ENCODE measurements at regions not wholly inside any gene's neighbourhood (a gene's known extent, or its start where the extent isn't known, plus 50 kb on each side); places are given as distances from the start of the nearest gene placed in this dataset.

DNA sequence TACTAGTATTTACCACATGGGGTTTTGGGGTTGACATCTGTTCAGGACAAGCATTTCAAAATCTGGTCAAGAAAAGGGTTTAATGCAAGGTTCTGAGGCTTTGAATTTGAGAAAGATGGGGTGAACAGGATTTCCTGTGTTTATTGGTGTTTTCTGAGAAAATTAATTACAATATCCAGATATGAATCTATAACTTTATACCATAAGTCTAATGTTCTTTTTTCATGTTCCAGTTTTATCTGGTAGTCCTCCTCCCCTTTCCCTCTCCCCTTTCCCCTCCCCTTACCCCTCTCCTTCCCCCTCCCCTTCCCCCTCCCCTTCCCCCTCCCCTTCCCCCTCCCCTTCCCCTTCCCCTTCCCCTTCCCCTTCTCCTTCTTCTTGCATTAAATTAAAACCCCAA lies 1518.2 kb upstream of the TMEFF2 start:
- no peak for DNase-seq
- H3K27me3 Mint-ChIP-seq = no peaks in the 10 kb centered on the region
- no peaks in the 10 kb centered on the region for H3K36me3 Mint-ChIP-seq
- peaks cover 9% of the 10 kb centered on the region for H3K9me3 Mint-ChIP-seq
- H3K4me1 Mint-ChIP-seq (ENCODE audit: low read depth) = no peaks in the 10 kb centered on the region
- no peak overlapping the region for H3K4me3 Mint-ChIP-seq
- no peak overlapping the region for H3K27ac Mint-ChIP-seq
- POLR2A ChIA-PET = no interaction called here
- CTCF ChIA-PET = no interaction called here
- intact Hi-C loops (cut with micrococcal nuclease) = no loop called here

DNA sequence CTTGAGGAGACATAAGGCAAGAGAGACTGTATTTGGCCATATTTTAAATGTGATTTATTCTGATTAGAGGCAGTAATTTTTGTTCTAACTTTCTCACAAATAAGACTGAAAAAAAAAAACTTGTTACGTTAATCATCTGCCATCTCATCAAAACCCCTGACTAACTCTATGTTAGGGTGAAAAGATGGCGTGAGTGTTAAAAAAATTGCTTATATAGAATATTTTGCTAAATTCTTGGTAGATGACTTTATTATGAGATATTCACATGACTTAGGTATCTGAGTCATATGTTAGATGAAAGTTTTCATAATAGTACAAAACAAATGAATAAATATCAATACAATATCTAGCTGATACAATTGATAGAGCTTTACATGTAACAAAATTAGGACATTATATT lies 1508.7 kb upstream of the TMEFF2 start:
- ChIA-PET POLR2A (no interaction called here), CTCF (no interaction called here)
- no peak overlapping the region for H3K4me3 Mint-ChIP-seq
- intact Hi-C loops (cut with micrococcal nuclease) = no loop called here
- DNase-seq = no peak
- H3K4me1 Mint-ChIP-seq (ENCODE audit: low read depth) = no peaks in the 10 kb centered on the region
- peaks cover 3% of the 10 kb centered on the region for H3K9me3 Mint-ChIP-seq
- no peak overlapping the region for H3K27ac Mint-ChIP-seq
- no peaks in the 10 kb centered on the region for H3K27me3 Mint-ChIP-seq
- H3K36me3 Mint-ChIP-seq = no peaks in the 10 kb centered on the region

DNA sequence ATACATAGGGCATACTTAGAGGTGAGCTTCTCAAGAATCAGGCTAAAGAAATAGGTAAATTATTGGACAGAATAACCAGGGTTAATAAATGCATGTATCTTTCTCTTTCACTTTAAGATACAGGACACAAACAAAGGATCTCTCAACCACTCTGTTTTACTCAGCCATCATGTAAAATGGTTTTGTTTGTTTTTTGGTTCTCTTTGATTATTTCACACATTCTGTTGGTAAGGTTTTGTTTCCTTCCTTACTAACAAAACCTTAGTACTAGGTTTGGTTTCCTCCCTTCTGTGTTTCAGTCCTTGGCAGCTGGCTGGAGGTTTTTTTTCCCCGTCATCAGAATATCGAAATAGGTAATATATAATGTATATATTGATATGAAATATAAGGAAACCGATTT lies 1506.8 kb upstream of the TMEFF2 start:
- DNase-seq = no peak
- H3K4me3 Mint-ChIP-seq = no peak overlapping the region
- no peaks in the 10 kb centered on the region for H3K27me3 Mint-ChIP-seq
- H3K27ac Mint-ChIP-seq = no peak overlapping the region
- ChIA-PET CTCF (no interaction called here), POLR2A (no interaction called here)
- no peaks in the 10 kb centered on the region for H3K36me3 Mint-ChIP-seq
- no peaks in the 10 kb centered on the region for H3K9me3 Mint-ChIP-seq
- intact Hi-C loops (cut with micrococcal nuclease) = no loop called here
- no peaks in the 10 kb centered on the region for H3K4me1 Mint-ChIP-seq (ENCODE audit: low read depth)

- intact Hi-C loops (cut with micrococcal nuclease) = no loop called here
- CTCF ChIA-PET = no interaction called here
- no peak for DNase-seq
- H3K27ac Mint-ChIP-seq = no peak overlapping the region
- H3K36me3 Mint-ChIP-seq = no peaks in the 10 kb centered on the region
- H3K27me3 Mint-ChIP-seq = no peaks in the 10 kb centered on the region
- POLR2A ChIA-PET = no interaction called here
- H3K4me3 Mint-ChIP-seq = no peak overlapping the region
- H3K4me1 Mint-ChIP-seq (ENCODE audit: low read depth) = no peaks in the 10 kb centered on the region
- H3K9me3 Mint-ChIP-seq = no peaks in the 10 kb centered on the region
These were observed 1500.6 kb upstream of the TMEFF2 start for GRCh38 chr2:193695367-193695766.

DNA sequence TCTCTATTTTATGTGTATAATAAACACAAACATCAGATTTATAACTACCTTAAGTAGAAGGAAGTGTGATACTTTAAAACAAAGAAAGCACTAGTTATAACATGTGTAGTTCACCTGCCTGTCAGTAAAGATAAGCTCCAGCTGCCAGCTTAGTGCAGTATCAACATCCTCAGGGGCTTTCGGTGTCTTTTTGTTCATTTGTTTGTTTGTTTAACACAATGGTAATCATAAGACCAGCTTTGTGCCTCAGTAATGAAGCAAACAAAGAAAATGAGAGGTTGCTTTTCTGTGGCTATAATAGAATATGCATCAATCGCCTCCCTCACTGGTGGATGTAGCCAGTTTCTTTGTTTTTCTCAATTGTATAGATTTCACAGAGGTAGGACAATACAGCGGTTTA lies 1499.0 kb upstream of the TMEFF2 start:
- CTCF ChIA-PET = no interaction called here
- no peak for DNase-seq
- H3K4me1 Mint-ChIP-seq (ENCODE audit: low read depth) = no peaks in the 10 kb centered on the region
- no peaks in the 10 kb centered on the region for H3K27me3 Mint-ChIP-seq
- H3K36me3 Mint-ChIP-seq = no peaks in the 10 kb centered on the region
- POLR2A ChIA-PET = no interaction called here
- intact Hi-C loops (cut with micrococcal nuclease) = no loop called here
- H3K9me3 Mint-ChIP-seq = no peaks in the 10 kb centered on the region
- H3K4me3 Mint-ChIP-seq = no peak overlapping the region
- no peak overlapping the region for H3K27ac Mint-ChIP-seq

- H3K4me1 Mint-ChIP-seq (ENCODE audit: low read depth) = no peaks in the 10 kb centered on the region
- no peaks in the 10 kb centered on the region for H3K9me3 Mint-ChIP-seq
- ChIA-PET CTCF (no interaction called here), POLR2A (no interaction called here)
- no peak overlapping the region for H3K27ac Mint-ChIP-seq
- H3K27me3 Mint-ChIP-seq = no peaks in the 10 kb centered on the region
- H3K4me3 Mint-ChIP-seq = no peak overlapping the region
- DNase-seq = no peak
- no peaks in the 10 kb centered on the region for H3K36me3 Mint-ChIP-seq
- intact Hi-C loops (cut with micrococcal nuclease) = no loop called here
These were observed 1495.8 kb upstream of the TMEFF2 start for GRCh38 chr2:193690572-193690971.

DNA sequence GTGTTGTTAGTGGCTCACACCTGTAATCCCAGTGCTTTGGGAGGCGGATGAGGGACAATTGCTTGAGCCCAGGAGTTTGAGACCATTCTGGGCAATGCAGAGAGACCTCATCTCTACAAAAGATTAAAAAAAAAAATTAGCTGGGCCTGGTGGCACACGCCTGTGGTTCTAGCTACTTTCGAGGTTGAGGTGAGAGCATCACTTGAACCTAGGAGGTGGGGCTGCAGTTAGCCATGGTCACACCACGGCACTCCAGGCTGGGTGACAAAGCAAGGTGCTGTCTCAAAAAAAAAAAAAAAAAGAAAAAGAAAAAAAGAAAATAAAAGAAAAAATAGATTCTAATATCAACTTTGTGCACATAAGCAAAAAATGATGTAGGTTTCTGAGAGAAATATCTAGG lies 1492.5 kb upstream of the TMEFF2 start:
- DNase-seq = no peak
- intact Hi-C loops (cut with micrococcal nuclease) = no loop called here
- no peaks in the 10 kb centered on the region for H3K36me3 Mint-ChIP-seq
- no peaks in the 10 kb centered on the region for H3K27me3 Mint-ChIP-seq
- H3K4me3 Mint-ChIP-seq = no peak overlapping the region
- CTCF ChIA-PET = no interaction called here
- POLR2A ChIA-PET = no interaction called here
- H3K9me3 Mint-ChIP-seq = no peaks in the 10 kb centered on the region
- H3K4me1 Mint-ChIP-seq (ENCODE audit: low read depth) = no peaks in the 10 kb centered on the region
- H3K27ac Mint-ChIP-seq = no peak overlapping the region

DNA sequence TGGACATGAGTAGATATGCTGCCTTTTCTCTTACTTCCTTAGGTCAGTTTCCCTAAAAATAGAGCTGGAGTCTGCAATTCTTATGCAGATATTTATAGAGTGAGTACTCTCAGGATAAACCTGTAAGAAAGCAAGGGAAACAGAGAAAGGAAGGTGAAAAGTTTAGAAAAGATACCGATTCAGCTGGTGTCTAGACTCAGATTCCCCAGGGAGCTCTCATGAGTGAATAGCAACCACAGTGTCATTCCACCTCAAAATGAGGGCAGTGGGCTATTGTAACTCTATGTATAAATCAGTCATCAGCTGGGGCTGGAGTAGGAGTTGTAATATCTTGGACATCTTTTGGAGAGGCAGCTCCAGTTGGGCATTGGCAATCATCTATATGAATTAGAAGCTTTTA lies 1485.1 kb upstream of the TMEFF2 start:
- no peak for DNase-seq
- H3K27me3 Mint-ChIP-seq = no peaks in the 10 kb centered on the region
- no peaks in the 10 kb centered on the region for H3K4me1 Mint-ChIP-seq (ENCODE audit: low read depth)
- ChIA-PET CTCF (interaction anchor here (0.6 kb wide), 1 partner anchor 389 kb away, joined by 3 read pairs; no protein-coding TSS in a partner anchor), POLR2A (no interaction called here)
- no peak overlapping the region for H3K4me3 Mint-ChIP-seq
- intact Hi-C loops (cut with micrococcal nuclease) = no loop called here
- no peaks in the 10 kb centered on the region for H3K36me3 Mint-ChIP-seq
- H3K27ac Mint-ChIP-seq = no peak overlapping the region
- no peaks in the 10 kb centered on the region for H3K9me3 Mint-ChIP-seq

DNA sequence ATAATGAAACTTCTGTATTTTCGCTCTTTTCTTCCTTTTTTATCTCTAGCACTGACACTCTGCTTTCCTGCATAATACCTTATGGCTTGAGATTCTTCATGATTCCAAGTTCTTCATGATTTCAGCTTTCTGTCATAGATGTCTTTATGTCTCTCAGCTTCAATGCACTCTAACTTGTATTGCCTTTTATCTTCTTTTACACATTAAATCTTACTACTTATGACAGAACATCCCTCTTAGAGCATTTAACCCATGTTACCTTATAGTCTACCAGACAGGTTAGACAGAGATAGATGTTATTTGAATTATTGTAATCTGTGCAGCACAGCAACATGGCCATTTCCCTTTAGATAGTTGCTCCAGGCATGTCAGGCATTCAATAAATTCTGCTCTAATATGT lies 1475.7 kb upstream of the TMEFF2 start:
- H3K9me3 Mint-ChIP-seq = no peaks in the 10 kb centered on the region
- intact Hi-C loops (cut with micrococcal nuclease) = no loop called here
- no peak for DNase-seq
- H3K36me3 Mint-ChIP-seq = no peaks in the 10 kb centered on the region
- POLR2A ChIA-PET = no interaction called here
- H3K27ac Mint-ChIP-seq = no peak overlapping the region
- H3K4me3 Mint-ChIP-seq = no peak overlapping the region
- no peaks in the 10 kb centered on the region for H3K27me3 Mint-ChIP-seq
- CTCF ChIA-PET = no interaction called here
- H3K4me1 Mint-ChIP-seq (ENCODE audit: low read depth) = no peaks in the 10 kb centered on the region

- no peak overlapping the region for H3K27ac Mint-ChIP-seq
- POLR2A ChIA-PET = no interaction called here
- intact Hi-C loops (cut with micrococcal nuclease) = no loop called here
- CTCF ChIA-PET = no interaction called here
- H3K4me3 Mint-ChIP-seq = no peak overlapping the region
- DNase-seq = no peak
- H3K27me3 Mint-ChIP-seq = no peaks in the 10 kb centered on the region
- no peaks in the 10 kb centered on the region for H3K9me3 Mint-ChIP-seq
- no peaks in the 10 kb centered on the region for H3K36me3 Mint-ChIP-seq
- H3K4me1 Mint-ChIP-seq (ENCODE audit: low read depth) = no peaks in the 10 kb centered on the region
These were observed 1474.0 kb upstream of the TMEFF2 start for GRCh38 chr2:193668557-193669323.

DNA sequence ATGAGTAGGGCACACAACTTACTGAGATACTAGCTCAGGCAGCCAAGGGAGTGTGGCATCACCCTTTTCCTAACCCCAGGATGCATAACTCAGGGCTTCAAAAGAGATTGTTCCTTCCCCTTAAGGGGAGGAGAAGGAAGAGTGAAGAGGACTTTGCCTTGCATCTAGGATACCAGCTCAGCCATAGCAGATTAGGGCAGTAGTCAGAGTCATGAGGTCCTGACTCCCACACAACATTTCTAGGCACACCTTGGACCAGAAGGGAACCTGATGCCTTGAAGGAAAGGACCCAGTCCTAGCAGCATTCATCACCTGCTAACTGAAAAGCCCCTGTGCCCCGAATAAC lies 1433.2 kb upstream of the TMEFF2 start:
- DNase-seq = no peak
- H3K4me3 Mint-ChIP-seq = no peak overlapping the region
- H3K27ac Mint-ChIP-seq = no peak overlapping the region
- H3K27me3 Mint-ChIP-seq = no peaks in the 10 kb centered on the region
- ChIA-PET POLR2A (no interaction called here), CTCF (no interaction called here)
- no peaks in the 10 kb centered on the region for H3K36me3 Mint-ChIP-seq
- intact Hi-C loops (cut with micrococcal nuclease) = no loop called here
- peaks cover 14% of the 10 kb centered on the region for H3K9me3 Mint-ChIP-seq
- no peaks in the 10 kb centered on the region for H3K4me1 Mint-ChIP-seq (ENCODE audit: low read depth)

DNA sequence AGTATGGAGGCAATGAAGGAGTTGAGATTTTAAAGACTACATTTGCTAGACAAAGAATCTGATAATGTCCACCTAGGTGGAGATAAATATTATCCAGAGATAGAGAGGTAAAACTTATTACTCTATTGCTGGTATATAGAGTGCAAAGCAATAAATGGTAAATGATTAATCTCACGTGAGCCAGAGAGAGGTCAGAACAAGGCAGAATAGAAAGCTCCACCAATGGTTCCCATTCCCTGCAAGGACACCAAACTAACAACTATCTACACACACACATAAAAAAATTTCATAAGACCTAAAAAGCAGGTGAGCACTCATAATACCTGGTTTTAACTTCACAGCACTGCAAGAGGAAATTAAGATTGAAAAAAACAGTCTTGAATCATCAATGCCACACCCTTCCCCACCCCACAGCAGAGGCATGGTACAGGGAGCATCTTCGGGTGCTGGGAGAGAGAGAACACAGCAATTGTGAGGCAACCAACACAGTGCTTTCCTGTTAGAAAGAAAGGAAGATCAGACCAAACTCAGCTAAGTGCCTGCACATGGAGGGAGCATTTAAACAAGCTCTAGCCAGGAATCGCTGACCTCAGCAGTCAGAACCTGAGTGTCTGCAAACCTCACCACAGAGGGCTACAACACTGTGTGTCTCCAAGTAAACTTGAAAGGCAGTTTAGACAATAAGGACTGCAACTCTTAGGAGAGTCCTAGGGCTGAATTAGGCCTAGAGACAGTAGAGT lies 1432.6 kb upstream of the TMEFF2 start:
- Mint-ChIP-seq H3K27me3 (no peaks in the 10 kb centered on the region), H3K36me3 (no peaks in the 10 kb centered on the region), H3K9me3 (peaks cover 13% of the 10 kb centered on the region), H3K4me3 (no peak overlapping the region), H3K27ac (no peak overlapping the region), H3K4me1 (ENCODE audit: low read depth) (no peaks in the 10 kb centered on the region)
- ChIA-PET CTCF (no interaction called here), POLR2A (no interaction called here)
- no peak for DNase-seq
- intact Hi-C loops (cut with micrococcal nuclease) = no loop called here

GRCh38 chr2:193608451-193608850 lies 1413.7 kb upstream of the TMEFF2 start:
- intact Hi-C loops (cut with micrococcal nuclease) = no loop called here
- Mint-ChIP-seq H3K9me3 (peaks cover 9% of the 10 kb centered on the region), H3K27me3 (no peaks in the 10 kb centered on the region), H3K27ac (no peak overlapping the region), H3K36me3 (no peaks in the 10 kb centered on the region), H3K4me1 (ENCODE audit: low read depth) (no peaks in the 10 kb centered on the region), H3K4me3 (no peak overlapping the region)
- ChIA-PET POLR2A (no interaction called here), CTCF (no interaction called here)
- no peak for DNase-seq

All from activated CD4-positive, alpha-beta memory T cell treated with anti-CD3 and anti-CD28 coated beads for 36 hours (primary cell).